RWPE1 (cell line): ENCODE measurements at regions not wholly inside any gene's neighbourhood (a gene's known extent, or its start where the extent isn't known, plus 50 kb on each side); places are given as distances from the start of the nearest gene placed in this dataset.
A peak's percentile ranks its signal among the peaks of the same experiment; 100 is the strongest.

Experiments
- CTCF ChIA-PET: fragments of 350-600 bp; sonication (Branson Sonifier 250); formaldehyde crosslinking; extraction: SDS; loops from one replicate; lab custom pipeline; 2021; lab: Yijun Ruan, JAX
- POLR2A ChIA-PET: fragments of 400-600 bp; formaldehyde crosslinking; extraction: SDS; loops from one replicate; lab custom pipeline; 2020; ENCODE audit warnings: antibody characterized with exemption; ENCODE audit not compliant: low non-redundant PET; lab: Yijun Ruan, JAX
- DNase-seq: peaks from one replicate; pipeline ENCODE4 v3.0.0; 2012; ENCODE audit warnings: low spot score
- H3K27ac ChIP-seq: fragments of 450-650 bp; 2 replicates; pipeline ENCODE4 v1.5.1; 2017
- TF ChIP-seq, protein P1 (sequence below): fragments of 450-650 bp; conservative IDR thresholded peaks from 2 replicates; pipeline ENCODE4 v1.5.1; 2017; ENCODE audit warnings: low read depth, mild to moderate bottlenecking

DNA sequence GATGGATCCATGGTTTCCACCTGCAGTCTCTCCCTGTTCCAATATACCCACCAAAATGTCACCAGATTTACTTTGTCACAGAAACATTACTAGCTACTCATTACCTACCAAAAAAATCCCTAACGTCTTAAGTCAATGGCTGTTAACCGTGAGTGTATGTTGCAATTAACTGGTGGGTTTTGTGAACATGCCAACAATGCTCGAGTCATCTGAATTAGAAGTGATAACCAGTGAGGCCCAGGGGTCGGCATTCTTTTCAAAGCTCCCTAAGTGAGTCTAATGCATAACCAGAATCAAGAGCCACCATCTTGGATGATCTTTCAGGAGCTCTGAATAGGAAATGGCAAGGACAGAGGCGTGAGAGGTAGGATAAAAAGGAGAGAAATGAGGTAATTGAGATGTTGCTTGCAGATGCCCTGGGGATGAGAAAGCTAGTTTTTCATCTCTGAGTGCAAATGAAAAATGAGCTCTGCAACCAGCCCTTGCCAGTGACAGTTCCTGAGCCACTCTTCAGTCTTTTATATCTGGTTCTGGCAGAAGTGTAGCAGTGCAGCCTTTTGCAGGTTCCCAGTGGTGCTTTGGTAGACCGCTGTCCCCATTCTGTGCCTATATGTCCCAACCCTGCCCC is 130.0 kb upstream of the RND3 start:
- POLR2A ChIA-PET: no interaction called here
- TF ChIP-seq, protein P1, sequence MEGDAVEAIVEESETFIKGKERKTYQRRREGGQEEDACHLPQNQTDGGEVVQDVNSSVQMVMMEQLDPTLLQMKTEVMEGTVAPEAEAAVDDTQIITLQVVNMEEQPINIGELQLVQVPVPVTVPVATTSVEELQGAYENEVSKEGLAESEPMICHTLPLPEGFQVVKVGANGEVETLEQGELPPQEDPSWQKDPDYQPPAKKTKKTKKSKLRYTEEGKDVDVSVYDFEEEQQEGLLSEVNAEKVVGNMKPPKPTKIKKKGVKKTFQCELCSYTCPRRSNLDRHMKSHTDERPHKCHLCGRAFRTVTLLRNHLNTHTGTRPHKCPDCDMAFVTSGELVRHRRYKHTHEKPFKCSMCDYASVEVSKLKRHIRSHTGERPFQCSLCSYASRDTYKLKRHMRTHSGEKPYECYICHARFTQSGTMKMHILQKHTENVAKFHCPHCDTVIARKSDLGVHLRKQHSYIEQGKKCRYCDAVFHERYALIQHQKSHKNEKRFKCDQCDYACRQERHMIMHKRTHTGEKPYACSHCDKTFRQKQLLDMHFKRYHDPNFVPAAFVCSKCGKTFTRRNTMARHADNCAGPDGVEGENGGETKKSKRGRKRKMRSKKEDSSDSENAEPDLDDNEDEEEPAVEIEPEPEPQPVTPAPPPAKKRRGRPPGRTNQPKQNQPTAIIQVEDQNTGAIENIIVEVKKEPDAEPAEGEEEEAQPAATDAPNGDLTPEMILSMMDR: no peak
- CTCF ChIA-PET: interaction anchor here (0.6 kb wide), 1 partner anchor 30 kb away, joined by 3 read pairs; no protein-coding TSS in a partner anchor
- H3K27ac ChIP-seq: no peak overlapping the region
- DNase-seq: no peak

DNA sequence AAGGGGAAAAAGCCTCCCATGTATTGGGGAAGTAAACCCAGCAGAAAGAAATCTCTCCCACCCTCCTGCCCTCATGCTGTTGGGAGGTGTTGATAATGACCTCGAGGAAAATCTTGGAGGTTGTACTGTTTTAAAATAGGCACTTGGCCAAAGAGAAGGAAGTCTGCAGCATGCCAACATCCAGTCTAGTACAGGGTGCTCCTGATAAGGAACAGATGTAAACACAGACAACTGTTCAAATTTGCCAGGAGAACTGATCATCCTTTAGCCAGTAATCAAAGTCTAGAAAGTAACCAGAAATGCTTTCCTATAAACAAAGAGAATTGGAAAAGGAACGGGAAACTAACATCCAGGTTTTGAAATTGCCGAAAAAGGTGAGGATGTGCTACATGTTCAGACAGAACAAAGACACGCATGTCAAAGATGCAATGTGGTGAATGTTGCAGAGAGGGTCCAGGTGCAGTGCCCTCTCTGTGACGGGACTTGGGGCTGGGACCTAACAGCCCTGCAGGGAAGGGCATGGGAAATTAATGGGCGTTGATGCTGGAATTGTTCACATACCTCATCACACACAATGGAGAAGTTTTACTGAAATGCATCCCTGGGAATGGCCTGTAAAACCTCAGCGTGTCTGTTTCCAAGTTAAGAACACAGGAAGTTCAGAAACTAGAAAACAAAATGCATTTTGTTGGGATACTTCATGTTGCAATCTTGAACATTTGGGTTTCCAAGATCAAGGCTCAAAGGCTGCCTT is 125.7 kb upstream of the RND3 start:
- POLR2A ChIA-PET: no interaction called here
- TF ChIP-seq, protein P1: no peak
- no peak overlapping the region for H3K27ac ChIP-seq
- DNase-seq: no peak
- CTCF ChIA-PET: no interaction called here

DNA sequence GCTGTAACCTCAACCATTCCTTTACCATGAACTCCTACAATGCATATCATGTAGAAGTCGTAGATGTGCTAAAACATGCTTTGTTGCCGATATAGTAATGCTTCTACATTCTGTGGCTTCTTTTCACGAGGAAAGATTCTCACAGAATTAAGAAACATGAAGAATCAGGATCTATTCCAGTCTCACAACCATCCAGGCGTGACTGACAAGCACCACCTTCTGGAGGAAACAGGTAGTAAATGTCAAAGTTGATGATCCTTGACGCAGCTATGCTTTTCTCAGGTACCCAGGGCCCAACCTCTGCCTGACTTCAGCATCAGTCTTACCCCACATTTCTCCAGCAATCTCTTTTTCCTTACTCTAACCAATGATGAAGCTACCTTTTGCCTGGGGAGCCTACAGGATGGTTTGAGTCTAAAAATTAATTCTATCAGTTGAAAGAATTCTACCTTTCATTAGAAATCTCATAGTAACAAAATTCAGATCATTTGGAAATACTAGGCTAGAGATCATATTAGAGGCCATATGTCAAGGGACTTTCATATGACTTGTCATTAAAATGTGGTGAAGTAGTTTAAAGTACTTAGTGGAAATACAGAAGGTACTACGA is 123.3 kb upstream of the RND3 start:
- no peak overlapping the region for H3K27ac ChIP-seq
- ChIA-PET POLR2A (no interaction called here), CTCF (interaction anchor here (0.6 to 0.7 kb wide), 6 partner anchors 9 to 1643 kb away, joined by 3 to 5 read pairs (median 4); no protein-coding TSS in a partner anchor)
- TF ChIP-seq, protein P1: peak; percentile 59
- DNase-seq: peak; percentile 70

DNA sequence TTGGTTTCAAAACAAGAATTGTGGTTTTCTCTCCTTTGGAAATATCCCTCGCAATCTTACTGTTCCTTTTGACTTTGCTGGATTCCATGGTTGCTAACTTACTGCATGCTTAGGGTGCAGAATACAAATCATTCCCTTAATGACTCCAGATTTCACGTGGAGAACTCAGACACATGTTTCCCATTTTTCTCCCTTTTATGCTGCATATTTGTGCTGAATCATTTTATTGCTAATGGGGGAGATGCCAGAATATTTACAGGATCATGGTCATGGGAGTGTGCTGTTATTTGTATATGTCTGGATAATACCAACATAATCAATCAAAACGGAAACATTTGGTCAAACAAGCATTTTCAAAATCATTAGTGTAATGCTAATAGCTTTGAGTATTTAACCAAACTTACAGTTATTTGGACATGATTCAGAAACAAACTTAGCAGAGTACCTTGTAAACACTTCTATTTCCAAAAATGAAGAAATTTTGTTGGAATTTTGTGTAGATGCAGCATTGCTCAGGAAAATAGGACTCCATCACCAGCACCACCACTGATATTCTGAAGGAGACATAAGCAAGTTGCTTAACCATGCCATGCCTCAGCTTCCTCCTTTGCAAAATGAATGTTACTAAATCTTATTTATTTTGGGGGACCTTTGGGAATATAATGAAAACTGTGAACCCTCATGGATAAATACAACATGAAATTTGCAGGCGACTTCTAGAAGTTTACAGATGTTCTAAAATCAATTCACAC is 122.5 kb upstream of the RND3 start:
- DNase-seq: no peak
- no peak overlapping the region for H3K27ac ChIP-seq
- ChIA-PET POLR2A (no interaction called here), CTCF (interaction anchor here (0.6 to 0.7 kb wide), 2 partner anchors 441 to 1642 kb away, joined by 3 to 5 read pairs; no protein-coding TSS in a partner anchor)
- TF ChIP-seq, protein P1: no peak

DNA sequence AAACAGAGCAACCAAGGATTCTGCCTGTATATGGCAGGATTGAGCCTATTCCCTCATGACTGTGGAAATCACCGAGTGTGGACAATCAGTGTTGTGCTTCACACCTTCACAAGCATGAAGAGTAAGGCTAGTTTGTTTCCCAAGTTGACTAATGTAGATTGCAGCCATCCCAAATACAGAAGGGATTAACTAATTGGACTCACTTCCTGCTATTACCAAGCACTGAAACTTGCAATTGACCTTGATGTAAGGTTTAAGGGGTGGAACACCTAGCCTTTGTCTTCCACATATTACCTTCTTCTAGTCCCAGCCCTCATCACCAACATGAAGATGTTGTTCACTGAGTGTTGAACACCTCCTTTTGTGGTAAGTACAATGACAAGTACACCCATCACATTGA is 120.9 kb upstream of the RND3 start:
- CTCF ChIA-PET: no interaction called here

More for the DNA sequence above, 120.9 kb upstream of the RND3 start:
- H3K27ac ChIP-seq: no peak overlapping the region
- no peak for DNase-seq
- POLR2A ChIA-PET: no interaction called here
- TF ChIP-seq, protein P1: no peak
